ENCODE measurements at regions not wholly inside any gene's neighbourhood (a gene's known extent, or its start where the extent isn't known, plus 50 kb on each side); places are given as distances from the start of the nearest gene placed in this dataset.

GRCh38 chr1:14494911-14495310 lies 103.6 kb upstream of the KAZN start:
- no peak overlapping the region for H3K27ac ChIP-seq (ENCODE audit: low read depth in 1 of 3, low read length in 2 of 3)
- no peaks in the 10 kb centered on the region for H3K36me3 ChIP-seq (ENCODE audit: control insufficient read depth in 3 of 3, insufficient read depth in 2 of 3, low read depth in 1 of 3, low read length in 3 of 3)
- H3K4me3 ChIP-seq (ENCODE audit: low read depth in 1 of 3, low read length in 3 of 3): no peak overlapping the region
- FAIRE-seq (no peak), DNase-seq (no peak)
- WGBS, 3 donors: 63 to 72% (median 66%) methylated on average over 1 of the region's 1 CpG
- H3K9me3 ChIP-seq (ENCODE audit: control insufficient read depth in 2 of 2, insufficient read depth in 1 of 2, low read depth in 1 of 2, low read length in 1 of 2): no peaks in the 10 kb centered on the region
- no peaks in the 10 kb centered on the region for H3K4me1 ChIP-seq (ENCODE audit: control insufficient read depth in 3 of 3, insufficient read depth in 2 of 3, low read depth in 1 of 3, low read length in 2 of 3)
- H3K27me3 ChIP-seq (ENCODE audit: control insufficient read depth in 3 of 3, insufficient read depth in 3 of 3, low read length in 3 of 3): no peaks in the 10 kb centered on the region

DNA sequence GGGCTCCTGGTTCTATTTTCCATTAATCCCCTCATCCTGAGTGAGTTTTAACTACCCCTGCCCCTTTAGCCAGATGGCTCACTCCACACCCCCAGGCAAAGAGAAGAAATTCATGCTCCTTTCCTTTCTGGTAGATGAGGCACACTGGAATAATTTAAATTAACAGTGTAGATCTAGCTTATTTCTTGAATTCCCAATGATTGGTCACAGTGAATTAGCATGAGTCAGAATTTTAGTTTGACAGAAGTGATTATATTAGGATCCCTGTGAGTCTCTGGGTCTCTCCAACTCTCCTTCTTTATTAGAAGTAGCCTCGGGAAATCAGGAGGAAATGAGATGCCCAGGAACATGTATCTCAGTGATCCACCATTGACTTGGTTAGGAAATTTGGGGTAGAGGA lies 103.1 kb upstream of the KAZN start:
- Histone ChIP-seq H3K27me3 (ENCODE audit: control insufficient read depth in 3 of 3, insufficient read depth in 3 of 3, low read length in 3 of 3) (no peaks in the 10 kb centered on the region), H3K4me1 (ENCODE audit: control insufficient read depth in 3 of 3, insufficient read depth in 2 of 3, low read depth in 1 of 3, low read length in 2 of 3) (no peaks in the 10 kb centered on the region), H3K9me3 (ENCODE audit: control insufficient read depth in 2 of 2, insufficient read depth in 1 of 2, low read depth in 1 of 2, low read length in 1 of 2) (no peaks in the 10 kb centered on the region), H3K27ac (ENCODE audit: low read depth in 1 of 3, low read length in 2 of 3) (no peak overlapping the region), H3K36me3 (ENCODE audit: control insufficient read depth in 3 of 3, insufficient read depth in 2 of 3, low read depth in 1 of 3, low read length in 3 of 3) (no peaks in the 10 kb centered on the region), H3K4me3 (ENCODE audit: low read depth in 1 of 3, low read length in 3 of 3) (no peak overlapping the region)
- DNase-seq: no peak
- FAIRE-seq: no peak
- 90 to 96% (median 92%) methylated on average over 1 of the region's 1 CpG for WGBS, 3 donors

DNA sequence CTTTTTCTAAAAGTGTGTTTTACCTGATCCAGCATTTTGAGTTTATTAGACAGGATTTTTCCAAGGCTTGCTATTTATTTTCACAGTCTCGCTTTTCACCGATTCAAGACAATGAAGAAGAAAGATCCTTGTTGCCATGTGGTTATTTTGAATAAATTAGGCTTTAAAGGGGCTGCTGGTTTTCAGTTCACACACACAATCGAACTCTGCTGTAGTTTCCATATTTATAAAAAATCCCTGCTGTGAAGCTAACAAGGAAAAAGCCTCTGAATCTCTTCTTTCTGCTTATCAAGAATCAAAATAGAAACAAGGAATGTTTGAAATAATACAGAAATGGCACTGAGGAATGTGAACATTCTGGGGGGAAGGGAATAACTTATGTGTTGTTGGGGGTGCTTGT lies 102.5 kb upstream of the KAZN start:
- WGBS, 3 donors: 80 to 89% (median 87%) methylated on average over 3 of the region's 3 CpGs
- FAIRE-seq (no peak), DNase-seq (no peak)
- Histone ChIP-seq H3K9me3 (ENCODE audit: control insufficient read depth in 2 of 2, insufficient read depth in 1 of 2, low read depth in 1 of 2, low read length in 1 of 2) (no peaks in the 10 kb centered on the region), H3K27me3 (ENCODE audit: control insufficient read depth in 3 of 3, insufficient read depth in 3 of 3, low read length in 3 of 3) (no peaks in the 10 kb centered on the region), H3K4me3 (ENCODE audit: low read depth in 1 of 3, low read length in 3 of 3) (no peak overlapping the region), H3K36me3 (ENCODE audit: control insufficient read depth in 3 of 3, insufficient read depth in 2 of 3, low read depth in 1 of 3, low read length in 3 of 3) (no peaks in the 10 kb centered on the region), H3K27ac (ENCODE audit: low read depth in 1 of 3, low read length in 2 of 3) (no peak overlapping the region), H3K4me1 (ENCODE audit: control insufficient read depth in 3 of 3, insufficient read depth in 2 of 3, low read depth in 1 of 3, low read length in 2 of 3) (no peaks in the 10 kb centered on the region)

DNA sequence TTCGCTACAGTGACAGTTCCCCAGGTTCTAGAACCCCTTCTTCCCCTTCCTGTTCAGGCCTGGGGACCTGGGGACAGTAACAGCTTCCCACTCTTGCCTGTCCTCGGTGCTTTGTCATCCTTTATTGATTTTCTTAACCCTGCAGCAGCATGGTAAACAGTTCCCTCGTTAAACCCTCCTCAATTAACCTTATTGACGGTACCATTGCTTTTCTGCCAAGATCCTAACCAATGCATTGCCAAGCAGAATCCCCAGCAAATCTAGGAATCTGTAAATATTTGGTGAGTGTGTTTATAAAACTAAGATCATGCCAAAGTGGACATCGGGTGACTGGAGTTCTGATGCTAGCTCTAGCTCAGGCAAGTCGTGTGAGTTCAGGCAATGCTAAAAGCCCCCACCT lies 99.6 kb upstream of the KAZN start:
- no peaks in the 10 kb centered on the region for H3K4me1 ChIP-seq (ENCODE audit: control insufficient read depth in 3 of 3, insufficient read depth in 2 of 3, low read depth in 1 of 3, low read length in 2 of 3)
- peaks cover 0 to 5% (median 0%) of the 10 kb centered on the region in 3 donors for H3K27me3 ChIP-seq (ENCODE audit: control insufficient read depth in 3 of 3, insufficient read depth in 3 of 3, low read length in 3 of 3)
- no peak overlapping the region for H3K4me3 ChIP-seq (ENCODE audit: low read depth in 1 of 3, low read length in 3 of 3)
- H3K36me3 ChIP-seq (ENCODE audit: control insufficient read depth in 3 of 3, insufficient read depth in 2 of 3, low read depth in 1 of 3, low read length in 3 of 3): no peaks in the 10 kb centered on the region
- 46 to 61% (median 54%) methylated on average over 6 of the region's 6 CpGs for WGBS, 3 donors
- no peaks in the 10 kb centered on the region for H3K9me3 ChIP-seq (ENCODE audit: control insufficient read depth in 2 of 2, insufficient read depth in 1 of 2, low read depth in 1 of 2, low read length in 1 of 2)
- FAIRE-seq (no peak), DNase-seq (no peak)
- H3K27ac ChIP-seq (ENCODE audit: low read depth in 1 of 3, low read length in 2 of 3): no peak overlapping the region

GRCh38 chr1:14499312-14500040 lies 99.0 kb upstream of the KAZN start:
- H3K9me3 ChIP-seq (ENCODE audit: control insufficient read depth in 2 of 2, insufficient read depth in 1 of 2, low read depth in 1 of 2, low read length in 1 of 2): no peaks in the 10 kb centered on the region
- DNase-seq: no peak
- WGBS, 3 donors: 71 to 78% (median 75%) methylated on average over 9 of the region's 9 CpGs
- no peaks in the 10 kb centered on the region for H3K36me3 ChIP-seq (ENCODE audit: control insufficient read depth in 3 of 3, insufficient read depth in 2 of 3, low read depth in 1 of 3, low read length in 3 of 3)
- H3K4me1 ChIP-seq (ENCODE audit: control insufficient read depth in 3 of 3, insufficient read depth in 2 of 3, low read depth in 1 of 3, low read length in 2 of 3): no peaks in the 10 kb centered on the region
- H3K27ac ChIP-seq (ENCODE audit: low read depth in 1 of 3, low read length in 2 of 3): no peak overlapping the region
- FAIRE-seq: no peak
- H3K4me3 ChIP-seq (ENCODE audit: low read depth in 1 of 3, low read length in 3 of 3): no peak overlapping the region
- H3K27me3 ChIP-seq (ENCODE audit: control insufficient read depth in 3 of 3, insufficient read depth in 3 of 3, low read length in 3 of 3): peaks cover 0 to 8% (median 0%) of the 10 kb centered on the region in 3 donors

DNA sequence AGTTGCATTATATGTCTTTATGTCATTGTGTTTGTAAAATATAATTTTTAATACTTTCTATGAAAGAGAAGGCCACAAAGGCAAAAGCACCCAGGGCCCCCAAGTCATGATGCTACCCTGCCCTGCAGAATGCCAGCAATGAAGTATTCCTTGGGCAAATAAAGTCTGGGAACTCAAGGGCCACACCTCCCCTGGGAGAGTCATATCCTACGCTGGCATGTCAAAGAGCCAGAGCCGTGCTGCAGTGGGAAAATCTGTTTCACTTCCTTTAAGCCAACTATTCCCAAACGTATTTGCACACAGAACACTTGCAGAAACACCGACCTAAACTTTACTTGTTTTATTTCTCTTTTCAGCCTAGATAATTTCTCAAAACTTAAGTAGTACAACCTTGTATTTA lies 98.4 kb upstream of the KAZN start:
- DNase-seq (no peak), FAIRE-seq (no peak)
- Histone ChIP-seq H3K4me1 (ENCODE audit: control insufficient read depth in 3 of 3, insufficient read depth in 2 of 3, low read depth in 1 of 3, low read length in 2 of 3) (no peaks in the 10 kb centered on the region), H3K27me3 (ENCODE audit: control insufficient read depth in 3 of 3, insufficient read depth in 3 of 3, low read length in 3 of 3) (peaks cover 0 to 8% (median 0%) of the 10 kb centered on the region in 3 donors), H3K9me3 (ENCODE audit: control insufficient read depth in 2 of 2, insufficient read depth in 1 of 2, low read depth in 1 of 2, low read length in 1 of 2) (no peaks in the 10 kb centered on the region), H3K4me3 (ENCODE audit: low read depth in 1 of 3, low read length in 3 of 3) (no peak overlapping the region), H3K36me3 (ENCODE audit: control insufficient read depth in 3 of 3, insufficient read depth in 2 of 3, low read depth in 1 of 3, low read length in 3 of 3) (no peaks in the 10 kb centered on the region), H3K27ac (ENCODE audit: low read depth in 1 of 3, low read length in 2 of 3) (no peak overlapping the region)
- WGBS, 3 donors: 54 to 79% (median 61%) methylated on average over 4 of the region's 4 CpGs

- Histone ChIP-seq H3K27me3 (ENCODE audit: control insufficient read depth in 3 of 3, insufficient read depth in 3 of 3, low read length in 3 of 3) (peaks cover 0 to 8% (median 0%) of the 10 kb centered on the region in 3 donors), H3K36me3 (ENCODE audit: control insufficient read depth in 3 of 3, insufficient read depth in 2 of 3, low read depth in 1 of 3, low read length in 3 of 3) (no peaks in the 10 kb centered on the region), H3K4me3 (ENCODE audit: low read depth in 1 of 3, low read length in 3 of 3) (no peak overlapping the region), H3K27ac (ENCODE audit: low read depth in 1 of 3, low read length in 2 of 3) (no peak overlapping the region), H3K9me3 (ENCODE audit: control insufficient read depth in 2 of 2, insufficient read depth in 1 of 2, low read depth in 1 of 2, low read length in 1 of 2) (no peaks in the 10 kb centered on the region), H3K4me1 (ENCODE audit: control insufficient read depth in 3 of 3, insufficient read depth in 2 of 3, low read depth in 1 of 3, low read length in 2 of 3) (no peaks in the 10 kb centered on the region)
- no peak for FAIRE-seq
- DNase-seq: no peak
- 94 to 100% (median 95%) methylated on average over 1 of the region's 1 CpG for WGBS, 3 donors
Measured at GRCh38 chr1:14500912-14501311, 97.6 kb upstream of the KAZN start.

DNA sequence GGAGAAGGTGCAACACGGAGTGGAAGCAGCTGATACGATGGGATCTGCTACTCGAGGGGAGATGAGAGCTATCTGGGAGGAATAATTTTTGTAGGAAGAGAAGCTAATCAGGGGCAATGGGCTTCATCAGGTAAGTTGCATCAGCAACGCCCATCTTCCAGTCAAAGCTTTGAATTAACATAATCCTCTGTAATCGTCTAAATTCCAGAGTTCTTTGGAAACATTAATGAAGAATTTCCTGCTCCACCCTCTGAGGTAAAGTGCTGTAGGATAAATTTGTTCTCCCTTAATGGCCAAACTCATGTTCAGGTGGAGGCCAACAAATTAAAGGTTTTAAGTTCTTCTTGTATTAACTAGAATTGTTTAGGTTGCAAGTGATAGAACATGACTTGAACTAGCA lies 94.0 kb upstream of the KAZN start:
- WGBS, 3 donors: 70 to 78% (median 75%) methylated on average over 5 of the region's 5 CpGs
- no peaks in the 10 kb centered on the region for H3K4me1 ChIP-seq (ENCODE audit: control insufficient read depth in 3 of 3, insufficient read depth in 2 of 3, low read depth in 1 of 3, low read length in 2 of 3)
- no peak overlapping the region for H3K27ac ChIP-seq (ENCODE audit: low read depth in 1 of 3, low read length in 2 of 3)
- FAIRE-seq (no peak), DNase-seq (no peak)
- H3K9me3 ChIP-seq (ENCODE audit: control insufficient read depth in 2 of 2, insufficient read depth in 1 of 2, low read depth in 1 of 2, low read length in 1 of 2): no peaks in the 10 kb centered on the region
- H3K36me3 ChIP-seq (ENCODE audit: control insufficient read depth in 3 of 3, insufficient read depth in 2 of 3, low read depth in 1 of 3, low read length in 3 of 3): no peaks in the 10 kb centered on the region
- H3K4me3 ChIP-seq (ENCODE audit: low read depth in 1 of 3, low read length in 3 of 3): no peak overlapping the region
- H3K27me3 ChIP-seq (ENCODE audit: control insufficient read depth in 3 of 3, insufficient read depth in 3 of 3, low read length in 3 of 3): peaks cover 0 to 8% (median 0%) of the 10 kb centered on the region in 3 donors

All from small intestine (tissue), 7 donors.